Raji (cell line): ENCODE measurements at regions not wholly inside any gene's neighbourhood (a gene's known extent, or its start where the extent isn't known, plus 50 kb on each side); places are given as distances from the start of the nearest gene placed in this dataset.

Experiments used
- POLR2A ChIP-seq: IDR thresholded peaks from 2 replicates; pipeline ENCODE4 v1.6.1; 2011; ENCODE audit warnings: low read depth, low read length, control low read depth; ENCODE audit not compliant: insufficient read depth

- no peak for TF ChIP-seq POLR2A
These were observed 121.0 kb upstream of the IRF2BP2 start for GRCh38 chr1:234730770-234731568.

GRCh38 chr1:234730475-234730769, 120.4 kb upstream of the IRF2BP2 start:
- TF ChIP-seq POLR2A = no peak

GRCh38 chr1:234729561-234730474, 119.8 kb upstream of the IRF2BP2 start:
- no peak for TF ChIP-seq POLR2A

DNA sequence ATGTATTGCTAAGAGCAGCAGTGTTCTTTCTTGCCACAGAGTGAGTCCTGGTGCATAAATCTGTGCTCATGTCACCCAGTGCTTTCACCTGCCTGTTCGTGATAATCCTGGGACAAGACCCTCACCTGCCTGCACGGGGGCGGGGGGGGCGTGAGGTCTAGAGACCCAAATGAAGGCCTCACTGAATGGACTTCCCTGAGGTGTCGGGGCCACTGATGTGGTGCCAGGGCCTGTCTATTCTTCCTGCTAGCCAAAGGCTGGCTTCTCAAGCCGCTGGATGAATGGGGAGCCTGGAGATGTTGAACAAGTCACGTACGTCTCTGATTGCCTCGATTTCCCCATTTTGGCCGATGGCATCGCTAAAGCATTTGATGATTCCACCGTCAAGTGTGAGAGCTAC, 118.8 kb upstream of the IRF2BP2 start:
- TF ChIP-seq POLR2A = no peak

GRCh38 chr1:234727018-234727940, 117.3 kb upstream of the IRF2BP2 start:
- TF ChIP-seq POLR2A = no peak

- TF ChIP-seq POLR2A = no peak
These were observed 116.5 kb upstream of the IRF2BP2 start for GRCh38 chr1:234726359-234726943.

DNA sequence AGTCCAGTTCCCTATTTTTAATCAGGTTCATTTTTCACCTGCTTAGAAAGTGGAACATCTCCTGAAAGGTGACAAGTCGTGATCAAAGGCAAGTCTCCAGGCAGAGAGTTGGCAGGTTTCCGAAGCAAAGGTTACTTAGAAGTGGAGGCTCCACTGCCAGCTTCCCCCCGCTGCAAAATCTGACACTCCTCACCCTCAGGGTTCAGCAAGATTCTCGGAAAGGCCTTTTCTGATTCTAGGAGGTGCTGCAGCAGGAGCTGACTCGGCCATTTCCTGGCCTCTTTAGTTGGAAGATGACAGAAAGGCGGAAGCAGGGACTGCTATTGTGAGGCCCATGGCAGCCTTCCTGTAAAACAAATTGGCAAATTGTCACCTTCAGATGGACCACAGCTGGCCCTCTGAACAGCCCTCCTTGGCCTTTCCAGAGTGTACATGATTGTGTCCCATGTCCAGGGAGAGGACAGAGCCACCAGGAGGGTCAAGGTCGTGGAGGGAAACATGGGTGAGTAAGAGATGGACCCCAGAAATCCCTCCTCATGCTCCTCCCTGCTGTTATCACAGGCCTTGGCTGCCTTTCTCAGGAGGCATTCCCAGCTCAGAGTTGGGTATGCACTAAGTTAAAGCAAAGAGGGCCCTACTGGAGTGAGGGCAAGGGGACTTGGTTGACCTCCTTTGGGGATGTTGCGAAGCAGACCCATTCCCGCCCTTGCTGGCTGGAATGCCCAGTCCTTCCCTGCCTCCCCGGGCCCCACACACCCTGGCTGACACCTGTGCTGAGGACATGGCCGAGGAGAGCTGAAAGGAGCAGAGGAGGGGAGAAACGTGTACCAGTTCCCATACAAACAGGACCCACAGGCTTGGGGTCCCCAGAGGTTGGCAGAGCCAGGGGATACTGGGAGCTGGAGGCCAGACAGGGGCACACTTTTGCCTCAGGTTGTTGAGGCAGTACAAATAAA, 115.5 kb upstream of the IRF2BP2 start:
- no peak for TF ChIP-seq POLR2A

- no peak for TF ChIP-seq POLR2A
These were observed 114.7 kb upstream of the IRF2BP2 start for GRCh38 chr1:234724516-234725176.

DNA sequence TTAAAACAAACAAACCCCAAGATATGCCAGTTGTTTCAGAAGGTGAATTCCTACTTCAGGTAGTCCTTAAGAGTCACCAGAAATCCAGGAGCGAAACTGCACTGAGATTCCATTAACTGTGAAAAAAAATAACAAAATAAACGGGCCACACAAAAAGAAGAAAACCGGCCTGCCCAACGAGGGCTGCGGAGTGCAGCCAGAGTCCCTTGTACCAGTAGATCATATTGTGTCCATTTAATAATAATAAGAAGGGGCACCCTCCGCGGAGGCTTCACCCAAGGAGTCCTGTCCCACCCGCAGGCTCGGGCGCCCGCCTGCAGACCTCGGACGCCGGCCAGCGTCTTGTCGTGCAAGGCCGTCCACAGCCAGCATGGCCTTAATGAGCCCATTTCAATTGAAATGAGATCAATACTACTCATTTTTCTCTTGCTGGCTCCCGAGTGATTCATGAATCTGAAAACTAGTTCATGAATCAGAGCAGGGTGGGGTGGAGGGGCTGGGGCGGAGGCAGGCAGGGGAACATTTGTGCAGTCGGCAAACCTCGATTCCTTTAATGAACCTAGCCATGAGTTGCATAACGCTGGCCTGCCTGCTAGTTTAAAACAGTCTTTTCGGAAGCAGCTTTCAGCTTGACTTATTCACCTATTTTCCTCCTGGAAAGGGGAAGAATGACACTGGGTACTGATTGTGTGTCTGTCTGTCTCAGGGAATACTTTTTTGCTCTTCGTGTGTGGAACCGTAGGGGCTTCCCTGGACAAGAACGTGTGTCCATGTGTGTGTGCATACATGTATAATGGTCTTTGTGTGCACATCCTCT, 113.1 kb upstream of the IRF2BP2 start:
- no peak for TF ChIP-seq POLR2A

DNA sequence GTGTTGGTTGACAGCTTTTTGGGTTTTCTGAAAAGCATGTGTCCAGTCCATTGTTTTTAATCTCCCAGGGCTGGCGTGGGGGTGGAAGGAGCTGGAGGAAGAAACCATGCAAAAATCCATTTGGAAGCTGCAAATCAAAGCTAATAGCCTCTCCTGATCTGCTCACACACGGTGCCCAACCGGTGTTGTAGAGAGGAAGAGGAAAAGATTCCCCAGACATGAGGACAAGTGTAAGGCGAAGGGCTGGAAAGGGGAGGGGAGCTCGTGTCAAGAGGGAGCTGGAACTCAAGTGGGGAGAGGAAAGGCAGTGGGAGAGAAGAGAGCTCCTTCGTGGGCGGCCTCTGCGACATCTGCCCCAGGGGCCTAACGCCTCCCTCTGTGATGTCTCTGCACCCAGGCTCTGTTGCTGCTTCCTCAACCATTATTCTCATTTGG, 112.3 kb upstream of the IRF2BP2 start:
- TF ChIP-seq POLR2A = no peak

- no peak for TF ChIP-seq POLR2A
These were observed 111.7 kb upstream of the IRF2BP2 start for GRCh38 chr1:234721476-234722269.
